ENCODE measurements at regions not wholly inside any gene's neighbourhood (a gene's known extent, or its start where the extent isn't known, plus 50 kb on each side); places are given as distances from the start of the nearest gene placed in this dataset.
"Not testable (repeated sequence)": the region's sequence is repeated elsewhere in the genome, so short reads cannot be mapped to it uniquely, and the experiment has no call there.

GRCh38 chr4:155591738-155592143, 74.9 kb upstream of the GUCY1A1 start:
- no peak for DNase-seq

GRCh38 chr4:155590796-155591585, 75.7 kb upstream of the GUCY1A1 start:
- no peak for DNase-seq

GRCh38 chr4:155588437-155588836, 78.2 kb upstream of the GUCY1A1 start:
- no peak for DNase-seq

- no peak for DNase-seq
Measured at GRCh38 chr4:155587766-155588165, 78.9 kb upstream of the GUCY1A1 start.

- peak; percentile 62 for DNase-seq
Measured at GRCh38 chr4:155582971-155583437, 83.6 kb upstream of the GUCY1A1 start.

GRCh38 chr4:155582041-155582440, 84.6 kb upstream of the GUCY1A1 start:
- no peak for DNase-seq

GRCh38 chr4:155578726-155579370, 87.8 kb upstream of the GUCY1A1 start:
- peak; percentile 40 for DNase-seq

GRCh38 chr4:155578219-155578618, 88.4 kb upstream of the GUCY1A1 start:
- peak; percentile 21 for DNase-seq

- DNase-seq, result not testable (repeated sequence)
Measured at GRCh38 chr4:155574329-155574728, 92.3 kb upstream of the GUCY1A1 start.

- DNase-seq, result no peak
Measured at GRCh38 chr4:155573126-155573525, 93.5 kb upstream of the GUCY1A1 start.

GRCh38 chr4:155572106-155572703, 94.4 kb upstream of the GUCY1A1 start:
- no peak for DNase-seq

GRCh38 chr4:155571184-155571944, 95.3 kb upstream of the GUCY1A1 start:
- no peak for DNase-seq

GRCh38 chr4:155570661-155571060, 96.0 kb upstream of the GUCY1A1 start:
- no peak for DNase-seq

- peak; percentile 50 for DNase-seq
Measured at GRCh38 chr4:155569960-155570515, 96.6 kb upstream of the GUCY1A1 start.

- DNase-seq, result no peak
Measured at GRCh38 chr4:155569471-155569870, 97.2 kb upstream of the GUCY1A1 start.

- no peak for DNase-seq
Measured at GRCh38 chr4:155568641-155569220, 97.9 kb upstream of the GUCY1A1 start.

GRCh38 chr4:155566354-155566753, 100.3 kb upstream of the GUCY1A1 start:
- peak; percentile 17 for DNase-seq

GRCh38 chr4:155565776-155566175, 100.9 kb upstream of the GUCY1A1 start:
- no peak for DNase-seq

- no peak for DNase-seq
Measured at GRCh38 chr4:155565330-155565729, 101.3 kb upstream of the GUCY1A1 start.

GRCh38 chr4:155564880-155565279, 101.8 kb upstream of the GUCY1A1 start:
- DNase-seq, result no peak

GRCh38 chr4:155564086-155564485, 102.6 kb upstream of the GUCY1A1 start:
- DNase-seq, result no peak

- DNase-seq, result peak; percentile 33
Measured at GRCh38 chr4:155559915-155560314, 106.7 kb upstream of the GUCY1A1 start.

All from fibroblast of skin of abdomen (primary cell).